ENCODE measurements at regions not wholly inside any gene's neighbourhood (a gene's known extent, or its start where the extent isn't known, plus 50 kb on each side); places are given as distances from the start of the nearest gene placed in this dataset.

DNA sequence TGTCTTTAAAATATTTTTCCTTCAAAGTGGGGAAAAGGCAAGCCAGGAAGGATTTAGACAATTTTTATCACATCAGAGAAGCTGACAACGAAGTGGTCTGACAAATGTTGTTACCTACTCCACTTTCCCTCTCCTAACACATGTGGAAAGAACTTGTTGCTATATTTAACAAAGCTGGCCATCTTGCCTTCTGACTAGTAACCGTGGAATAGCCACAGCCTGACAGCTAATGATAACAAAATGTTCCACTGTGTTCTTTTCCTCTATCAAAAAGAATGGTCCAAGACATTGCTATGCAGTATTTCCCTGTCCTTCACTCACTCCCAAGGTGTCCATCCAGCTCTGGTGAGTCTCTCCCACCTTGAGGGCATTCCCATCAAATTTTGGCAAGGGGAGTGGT is 481.4 kb upstream of the THBS1 start:
- TF ChIP-seq, protein P1, sequence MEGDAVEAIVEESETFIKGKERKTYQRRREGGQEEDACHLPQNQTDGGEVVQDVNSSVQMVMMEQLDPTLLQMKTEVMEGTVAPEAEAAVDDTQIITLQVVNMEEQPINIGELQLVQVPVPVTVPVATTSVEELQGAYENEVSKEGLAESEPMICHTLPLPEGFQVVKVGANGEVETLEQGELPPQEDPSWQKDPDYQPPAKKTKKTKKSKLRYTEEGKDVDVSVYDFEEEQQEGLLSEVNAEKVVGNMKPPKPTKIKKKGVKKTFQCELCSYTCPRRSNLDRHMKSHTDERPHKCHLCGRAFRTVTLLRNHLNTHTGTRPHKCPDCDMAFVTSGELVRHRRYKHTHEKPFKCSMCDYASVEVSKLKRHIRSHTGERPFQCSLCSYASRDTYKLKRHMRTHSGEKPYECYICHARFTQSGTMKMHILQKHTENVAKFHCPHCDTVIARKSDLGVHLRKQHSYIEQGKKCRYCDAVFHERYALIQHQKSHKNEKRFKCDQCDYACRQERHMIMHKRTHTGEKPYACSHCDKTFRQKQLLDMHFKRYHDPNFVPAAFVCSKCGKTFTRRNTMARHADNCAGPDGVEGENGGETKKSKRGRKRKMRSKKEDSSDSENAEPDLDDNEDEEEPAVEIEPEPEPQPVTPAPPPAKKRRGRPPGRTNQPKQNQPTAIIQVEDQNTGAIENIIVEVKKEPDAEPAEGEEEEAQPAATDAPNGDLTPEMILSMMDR (IDR thresholded peaks at IDR 0.05), result no peak
- no peak for TF ChIP-seq POLR2A (IDR thresholded peaks at IDR 0.05)
